Skeletal muscle satellite cell (primary cell): ENCODE measurements at regions not wholly inside any gene's neighbourhood (a gene's known extent, or its start where the extent isn't known, plus 50 kb on each side); places are given as distances from the start of the nearest gene placed in this dataset.
A peak's percentile ranks its signal among the peaks of the same experiment; 100 is the strongest.
"Not testable (repeated sequence)": the region's sequence is repeated elsewhere in the genome, so short reads cannot be mapped to it uniquely, and the experiment has no call there.

Source experiments
- H3K27me3 ChIP-seq: 2 replicates; pipeline ENCODE4 v1.7.0; 2013; ENCODE audit warnings: low read length; ENCODE audit not compliant: control insufficient read depth, insufficient read depth
- H3K36me3 ChIP-seq: 2 replicates; pipeline ENCODE4 v1.7.0; 2013; ENCODE audit warnings: mild to moderate bottlenecking, control low read depth, low read length; ENCODE audit not compliant: insufficient read depth
- H3K4me1 ChIP-seq: 2 replicates; pipeline ENCODE4 v1.7.0; 2013; ENCODE audit warnings: low read length; ENCODE audit not compliant: control insufficient read depth, insufficient read depth
- H3K4me2 ChIP-seq: 2 replicates; pipeline ENCODE4 v1.7.0; 2013; ENCODE audit warnings: mild to moderate bottlenecking, low read length
- H3K4me3 ChIP-seq: 2 replicates; pipeline ENCODE4 v1.7.0; 2013; ENCODE audit warnings: low read length
- H3K9ac ChIP-seq: 2 replicates; pipeline ENCODE4 v1.7.0; 2013; ENCODE audit warnings: mild to moderate bottlenecking, low read depth, low read length, moderate library complexity
- H3K9me3 ChIP-seq: replicated peaks from 2 replicates; pipeline ENCODE4 v1.7.0; 2013; ENCODE audit warnings: mild to moderate bottlenecking, control low read depth, low read length

- peak overlapping the region; percentile 98 for H3K4me3 ChIP-seq
- no peaks in the 10 kb centered on the region for H3K4me1 ChIP-seq
- no peaks in the 10 kb centered on the region for H3K9me3 ChIP-seq
- no peaks in the 10 kb centered on the region for H3K36me3 ChIP-seq
- peak overlapping the region; percentile 96 for H3K4me2 ChIP-seq
- H3K27me3 ChIP-seq: peaks cover 17% of the 10 kb centered on the region
- peak overlapping the region; percentile 94 for H3K9ac ChIP-seq
Measured at GRCh38 chr6:27177485-27178406, 69.8 kb upstream of the PRSS16 start.

GRCh38 chr6:27178407-27178730, 69.1 kb upstream of the PRSS16 start:
- no peaks in the 10 kb centered on the region for H3K9me3 ChIP-seq
- H3K27me3 ChIP-seq: peaks cover 18% of the 10 kb centered on the region
- no peaks in the 10 kb centered on the region for H3K4me1 ChIP-seq
- peak overlapping the region; percentile 96 for H3K4me2 ChIP-seq
- peak overlapping the region; percentile 98 for H3K4me3 ChIP-seq
- H3K36me3 ChIP-seq: no peaks in the 10 kb centered on the region
- peak overlapping the region; percentile 94 for H3K9ac ChIP-seq

GRCh38 chr6:27178860-27179259, 68.6 kb upstream of the PRSS16 start:
- H3K4me1 ChIP-seq: no peaks in the 10 kb centered on the region
- H3K27me3 ChIP-seq: peaks cover 18% of the 10 kb centered on the region
- peak overlapping the region; percentile 94 for H3K9ac ChIP-seq
- H3K4me3 ChIP-seq: peak overlapping the region; percentile 98
- H3K36me3 ChIP-seq: no peaks in the 10 kb centered on the region
- H3K9me3 ChIP-seq: no peaks in the 10 kb centered on the region
- peak overlapping the region; percentile 96 for H3K4me2 ChIP-seq

GRCh38 chr6:27183060-27183832, 64.3 kb upstream of the PRSS16 start:
- H3K9me3 ChIP-seq: no peaks in the 10 kb centered on the region
- H3K27me3 ChIP-seq: peaks cover 18% of the 10 kb centered on the region
- no peak overlapping the region for H3K4me2 ChIP-seq
- no peaks in the 10 kb centered on the region for H3K4me1 ChIP-seq
- H3K9ac ChIP-seq: no peak overlapping the region
- no peaks in the 10 kb centered on the region for H3K36me3 ChIP-seq
- no peak overlapping the region for H3K4me3 ChIP-seq

GRCh38 chr6:27187231-27188060, 60.1 kb upstream of the PRSS16 start:
- H3K4me2 ChIP-seq: peak overlapping the region; percentile 79
- no peaks in the 10 kb centered on the region for H3K4me1 ChIP-seq
- peaks cover 4% of the 10 kb centered on the region for H3K27me3 ChIP-seq
- H3K4me3 ChIP-seq: peak overlapping the region; percentile 83
- no peaks in the 10 kb centered on the region for H3K36me3 ChIP-seq
- H3K9ac ChIP-seq: peak overlapping the region; percentile 74
- no peaks in the 10 kb centered on the region for H3K9me3 ChIP-seq

- Histone ChIP-seq H3K4me3 (peak overlapping the region; percentile 83), H3K4me2 (peak overlapping the region; percentile 79), H3K9ac (peak overlapping the region; percentile 74), H3K9me3 (no peaks in the 10 kb centered on the region), H3K36me3 (no peaks in the 10 kb centered on the region), H3K27me3 (no peaks in the 10 kb centered on the region), H3K4me1 (no peaks in the 10 kb centered on the region)
Measured at GRCh38 chr6:27188061-27188884, 59.2 kb upstream of the PRSS16 start.

GRCh38 chr6:27188885-27189418, 58.5 kb upstream of the PRSS16 start:
- peak overlapping the region; percentile 83 for H3K4me3 ChIP-seq
- H3K27me3 ChIP-seq: no peaks in the 10 kb centered on the region
- peak overlapping the region; percentile 74 for H3K9ac ChIP-seq
- H3K4me2 ChIP-seq: peak overlapping the region; percentile 79
- H3K36me3 ChIP-seq: no peaks in the 10 kb centered on the region
- no peaks in the 10 kb centered on the region for H3K9me3 ChIP-seq
- H3K4me1 ChIP-seq: no peaks in the 10 kb centered on the region

GRCh38 chr6:27190126-27190525, 57.4 kb upstream of the PRSS16 start:
- no peak overlapping the region for H3K4me3 ChIP-seq
- no peak overlapping the region for H3K4me2 ChIP-seq
- no peak overlapping the region for H3K9ac ChIP-seq
- H3K4me1 ChIP-seq: no peaks in the 10 kb centered on the region
- H3K27me3 ChIP-seq: no peaks in the 10 kb centered on the region
- H3K36me3 ChIP-seq: no peaks in the 10 kb centered on the region
- no peaks in the 10 kb centered on the region for H3K9me3 ChIP-seq

- H3K4me1 ChIP-seq, H3K36me3 ChIP-seq, H3K9me3 ChIP-seq, H3K9ac ChIP-seq, H3K27me3 ChIP-seq, H3K4me2 ChIP-seq, H3K4me3 ChIP-seq: not testable (repeated sequence)
Measured at GRCh38 chr6:27194453-27194852, 53.0 kb upstream of the PRSS16 start.

- H3K36me3 ChIP-seq, H3K9me3 ChIP-seq, H3K9ac ChIP-seq, H3K4me1 ChIP-seq, H3K4me3 ChIP-seq, H3K4me2 ChIP-seq, H3K27me3 ChIP-seq: not testable (repeated sequence)
Measured at GRCh38 chr6:27195547-27195946, 52.0 kb upstream of the PRSS16 start.
